ENCODE measurements at regions not wholly inside any gene's neighbourhood (a gene's known extent, or its start where the extent isn't known, plus 50 kb on each side); places are given as distances from the start of the nearest gene placed in this dataset.
A peak's percentile ranks its signal among the peaks of the same experiment; 100 is the strongest.

GRCh38 chr3:70558956-70559355 lies 246.5 kb upstream of the MDFIC2 start:
- no peak overlapping the region for H3K27ac ChIP-seq
- no peak for DNase-seq
- no peaks in the 10 kb centered on the region for H3K27me3 ChIP-seq (replicated peaks)
- no peak for TF ChIP-seq CTCF (IDR thresholded peaks at IDR 0.05; ENCODE audit: low read depth, low read length, missing control alignments)
- no peaks in the 10 kb centered on the region for H3K36me3 ChIP-seq (replicated peaks)
- in situ Hi-C loops (cut with HindIII; ENCODE audit: low pct_ligation_motif_present, low sequenced_read_pairs): no loop called here
- no peak overlapping the region for H3K4me3 ChIP-seq (ENCODE audit: low read depth, low read length)

- H3K4me3 ChIP-seq (ENCODE audit: low read depth, low read length): no peak overlapping the region
- no peak for DNase-seq
- no peak for TF ChIP-seq CTCF (IDR thresholded peaks at IDR 0.05; ENCODE audit: low read depth, low read length, missing control alignments)
- H3K36me3 ChIP-seq (replicated peaks): no peaks in the 10 kb centered on the region
- no peaks in the 10 kb centered on the region for H3K27me3 ChIP-seq (replicated peaks)
- in situ Hi-C loops (cut with HindIII; ENCODE audit: low pct_ligation_motif_present, low sequenced_read_pairs): no loop called here
- H3K27ac ChIP-seq: no peak overlapping the region
Measured at GRCh38 chr3:70557976-70558375, 245.5 kb upstream of the MDFIC2 start.

GRCh38 chr3:70556056-70556455 lies 243.6 kb upstream of the MDFIC2 start:
- no peak overlapping the region for H3K27ac ChIP-seq
- H3K4me3 ChIP-seq (ENCODE audit: low read depth, low read length): no peak overlapping the region
- H3K27me3 ChIP-seq (replicated peaks): no peaks in the 10 kb centered on the region
- in situ Hi-C loops (cut with HindIII; ENCODE audit: low pct_ligation_motif_present, low sequenced_read_pairs): no loop called here
- DNase-seq: peak; percentile 70
- no peaks in the 10 kb centered on the region for H3K36me3 ChIP-seq (replicated peaks)
- TF ChIP-seq CTCF (IDR thresholded peaks at IDR 0.05; ENCODE audit: low read depth, low read length, missing control alignments): no peak

GRCh38 chr3:70554170-70554569 lies 241.7 kb upstream of the MDFIC2 start:
- in situ Hi-C loops (cut with HindIII; ENCODE audit: low pct_ligation_motif_present, low sequenced_read_pairs): no loop called here
- H3K27ac ChIP-seq: no peak overlapping the region
- no peaks in the 10 kb centered on the region for H3K27me3 ChIP-seq (replicated peaks)
- DNase-seq: peak; percentile 40
- H3K36me3 ChIP-seq (replicated peaks): no peaks in the 10 kb centered on the region
- no peak for TF ChIP-seq CTCF (IDR thresholded peaks at IDR 0.05; ENCODE audit: low read depth, low read length, missing control alignments)
- H3K4me3 ChIP-seq (ENCODE audit: low read depth, low read length): no peak overlapping the region

GRCh38 chr3:70550723-70551319 lies 238.4 kb upstream of the MDFIC2 start:
- no peak overlapping the region for H3K27ac ChIP-seq
- no peak overlapping the region for H3K4me3 ChIP-seq (ENCODE audit: low read depth, low read length)
- in situ Hi-C loops (cut with HindIII; ENCODE audit: low pct_ligation_motif_present, low sequenced_read_pairs): no loop called here
- peak; percentile 73 for DNase-seq
- H3K27me3 ChIP-seq (replicated peaks): no peaks in the 10 kb centered on the region
- peak; percentile 86 for TF ChIP-seq CTCF (IDR thresholded peaks at IDR 0.05; ENCODE audit: low read depth, low read length, missing control alignments)
- H3K36me3 ChIP-seq (replicated peaks): no peaks in the 10 kb centered on the region

GRCh38 chr3:70546679-70547078 lies 234.2 kb upstream of the MDFIC2 start:
- in situ Hi-C loops (cut with HindIII; ENCODE audit: low pct_ligation_motif_present, low sequenced_read_pairs): loop anchor here (25.0 kb wide), 2 partner anchors 516 to 1091 kb away; no protein-coding TSS in a partner anchor
- H3K36me3 ChIP-seq (replicated peaks): no peaks in the 10 kb centered on the region
- no peak overlapping the region for H3K4me3 ChIP-seq (ENCODE audit: low read depth, low read length)
- DNase-seq: no peak
- TF ChIP-seq CTCF (IDR thresholded peaks at IDR 0.05; ENCODE audit: low read depth, low read length, missing control alignments): no peak
- H3K27me3 ChIP-seq (replicated peaks): no peaks in the 10 kb centered on the region
- H3K27ac ChIP-seq: no peak overlapping the region

All from brain microvascular endothelial cell (primary cell).